Activated T-cell treated with anti-CD3 and anti-CD28 coated beads, Interleukin-2, amount 50 U/mL, for 72 hours (primary cell): ENCODE measurements at regions not wholly inside any gene's neighbourhood (a gene's known extent, or its start where the extent isn't known, plus 50 kb on each side); places are given as distances from the start of the nearest gene placed in this dataset.

Experiments
- ATAC-seq, 2 donors: fragments of 150-1000 bp; cut with Tn5 transposase; replicated peaks in 1 of 2; 2 replicates each; pipeline ENCODE4 v1.10.0; 2021; ENCODE audit warnings: moderate library complexity in 2 of 2, mild to moderate bottlenecking in 1 of 2
- DNase-seq, 2 donors: peaks; one replicate each; pipeline ENCODE4 v3.0.0; 2021 to 2022; ENCODE audit warnings: mixed read lengths in 1 of 2
- H3K27ac Mint-ChIP-seq: one replicate; pipeline ENCODE4 v1.8.0; 2022; ENCODE audit warnings: mild to moderate bottlenecking, moderate library complexity, mixed read lengths
- H3K27me3 Mint-ChIP-seq: one replicate; pipeline ENCODE4 v1.8.0; 2022; ENCODE audit warnings: low read depth, mixed read lengths
- H3K36me3 Mint-ChIP-seq, 2 donors: one replicate each; pipeline ENCODE4 v1.8.0; 2022; ENCODE audit warnings: mixed read lengths in 2 of 2, mild to moderate bottlenecking in 1 of 2; ENCODE audit not compliant: insufficient read depth in 2 of 2
- H3K4me1 Mint-ChIP-seq: one replicate; pipeline ENCODE4 v1.8.0; 2022; ENCODE audit warnings: low read depth, mixed read lengths
- H3K4me3 Mint-ChIP-seq, 2 donors: one replicate each; pipeline ENCODE4 v1.8.0; 2022; ENCODE audit warnings: mild to moderate bottlenecking in 2 of 2, mixed read lengths in 2 of 2, moderate library complexity in 2 of 2
- H3K9me3 Mint-ChIP-seq, 2 donors: one replicate each; pipeline ENCODE4 v1.8.0; 2022; ENCODE audit warnings: mixed read lengths in 2 of 2

DNA sequence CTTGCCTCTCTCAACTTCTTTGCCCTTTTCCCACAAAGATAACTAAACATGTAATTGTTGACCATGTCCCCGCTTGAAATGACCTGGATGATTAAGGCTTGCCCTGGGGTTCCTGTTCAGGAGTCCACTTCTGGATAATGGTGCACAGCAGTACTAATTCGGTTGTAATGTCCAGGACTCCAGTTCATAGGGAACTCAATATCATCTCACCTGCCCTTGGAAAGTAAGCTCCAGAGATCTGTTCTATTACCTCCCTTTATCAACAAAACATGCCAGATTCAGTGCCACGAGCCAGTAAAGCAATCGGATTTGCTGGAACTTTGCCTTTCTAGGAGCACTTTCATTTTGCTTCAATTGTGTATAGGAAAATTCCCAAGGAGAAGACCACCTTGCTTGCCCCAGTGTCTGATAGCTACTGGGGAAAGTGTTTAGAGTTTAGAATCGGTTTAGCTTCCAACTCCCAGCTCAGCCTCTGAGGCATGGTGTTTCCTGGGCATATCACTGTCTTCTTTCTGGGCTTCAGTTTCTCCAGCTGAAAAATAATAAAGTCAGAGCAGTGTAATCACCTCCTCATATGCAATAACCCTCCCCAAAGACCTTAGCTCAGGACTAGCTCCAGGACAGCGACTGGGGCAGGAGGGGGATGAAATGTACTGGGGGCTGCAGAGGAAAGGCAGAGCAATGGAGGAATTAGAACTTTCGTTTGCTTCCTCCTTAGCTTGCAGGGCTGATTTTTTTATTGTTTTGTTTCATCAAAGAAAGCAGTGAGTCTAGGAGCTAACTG is 162.6 kb upstream of the CYRIA start:
- Mint-ChIP-seq H3K27me3 (peaks cover 5% of the 10 kb centered on the region), H3K27ac (no peak overlapping the region), H3K4me3 (no peak overlapping the region), H3K9me3 (peaks cover 0 to 4% of the 10 kb centered on the region in 2 donors), H3K36me3 (no peaks in the 10 kb centered on the region), H3K4me1 (no peaks in the 10 kb centered on the region)
- no peak for ATAC-seq
- no peak for DNase-seq

- Mint-ChIP-seq H3K4me3 (no peak overlapping the region), H3K27me3 (peaks cover 5% of the 10 kb centered on the region), H3K4me1 (no peaks in the 10 kb centered on the region), H3K27ac (no peak overlapping the region), H3K9me3 (peaks cover 0 to 4% of the 10 kb centered on the region in 2 donors), H3K36me3 (no peaks in the 10 kb centered on the region)
- ATAC-seq = no peak
- no peak for DNase-seq
These were observed 158.8 kb upstream of the CYRIA start for GRCh38 chr2:16824472-16824871.

DNA sequence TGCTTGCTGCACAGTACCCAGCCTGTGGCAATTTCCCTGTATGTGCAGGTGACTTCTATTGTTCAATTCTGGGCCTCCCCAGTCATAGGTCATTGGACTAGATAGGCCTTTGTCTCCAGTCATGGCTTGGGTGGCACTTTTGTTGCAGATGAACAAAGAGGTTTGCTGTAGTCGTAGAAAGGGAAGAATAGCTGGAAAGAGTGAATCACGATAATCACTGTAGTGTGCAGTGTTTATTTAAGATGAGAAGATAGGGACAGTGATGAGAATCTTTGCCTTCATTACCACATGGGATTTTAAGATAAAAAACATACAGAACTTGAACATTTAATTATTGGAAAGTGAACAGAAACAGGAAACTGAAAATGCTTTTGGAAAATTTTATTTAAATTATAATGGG is 156.1 kb upstream of the CYRIA start:
- Mint-ChIP-seq H3K36me3 (no peaks in the 10 kb centered on the region), H3K9me3 (peaks cover 0 to 4% of the 10 kb centered on the region in 2 donors), H3K27me3 (no peaks in the 10 kb centered on the region), H3K27ac (no peak overlapping the region), H3K4me3 (no peak overlapping the region), H3K4me1 (no peaks in the 10 kb centered on the region)
- DNase-seq (no peak), ATAC-seq (no peak)

DNA sequence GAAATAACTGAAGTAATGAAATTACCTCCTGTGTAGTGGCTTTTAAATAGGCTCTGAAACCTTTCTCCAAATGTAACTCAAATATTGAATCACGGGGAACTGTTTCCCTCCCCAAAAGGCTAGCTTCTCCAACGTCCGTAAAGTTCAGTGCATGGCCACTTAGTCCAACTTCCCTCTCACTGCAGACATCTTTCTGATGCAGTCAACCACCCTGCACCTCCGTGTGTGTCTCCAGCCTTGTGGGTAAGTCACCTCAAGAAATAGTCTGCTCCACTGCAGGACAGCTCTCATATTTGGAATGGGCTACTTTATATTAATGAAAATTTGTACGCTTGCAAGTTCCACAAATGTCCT is 152.5 kb upstream of the CYRIA start:
- H3K4me1 Mint-ChIP-seq = no peaks in the 10 kb centered on the region
- no peak overlapping the region for H3K27ac Mint-ChIP-seq
- no peaks in the 10 kb centered on the region for H3K27me3 Mint-ChIP-seq
- no peaks in the 10 kb centered on the region for H3K9me3 Mint-ChIP-seq
- ATAC-seq = no peak
- DNase-seq = no peak
- no peaks in the 10 kb centered on the region for H3K36me3 Mint-ChIP-seq
- no peak overlapping the region for H3K4me3 Mint-ChIP-seq

- H3K4me1 Mint-ChIP-seq = no peaks in the 10 kb centered on the region
- H3K9me3 Mint-ChIP-seq = no peaks in the 10 kb centered on the region
- H3K27me3 Mint-ChIP-seq = no peaks in the 10 kb centered on the region
- no peak for DNase-seq
- H3K36me3 Mint-ChIP-seq = no peaks in the 10 kb centered on the region
- H3K27ac Mint-ChIP-seq = no peak overlapping the region
- no peak for ATAC-seq
- no peak overlapping the region for H3K4me3 Mint-ChIP-seq
These were observed 151.9 kb upstream of the CYRIA start for GRCh38 chr2:16817305-16818202.

DNA sequence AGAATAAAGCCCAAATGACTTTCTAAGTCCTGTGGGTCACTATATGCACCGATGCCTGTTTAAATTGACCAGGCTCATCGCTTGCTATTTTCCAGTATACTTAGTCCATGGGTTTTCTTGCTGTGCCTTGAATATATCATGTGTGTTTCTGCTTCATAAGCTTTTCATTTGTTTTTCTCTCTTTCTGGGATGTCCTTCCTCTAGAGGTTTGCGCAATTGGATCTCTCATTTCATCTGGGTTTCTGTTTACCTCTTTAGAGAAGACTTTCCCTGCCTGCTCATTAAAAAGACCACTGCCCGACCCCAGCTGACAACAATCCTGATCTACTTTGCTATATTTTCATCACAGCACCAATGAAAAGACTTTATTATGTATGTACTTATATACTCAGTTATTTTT is 150.9 kb upstream of the CYRIA start:
- Mint-ChIP-seq H3K36me3 (no peaks in the 10 kb centered on the region), H3K9me3 (no peaks in the 10 kb centered on the region), H3K27ac (no peak overlapping the region), H3K27me3 (no peaks in the 10 kb centered on the region), H3K4me1 (no peaks in the 10 kb centered on the region), H3K4me3 (no peak overlapping the region)
- no peak for ATAC-seq
- no peak for DNase-seq

GRCh38 chr2:16816016-16816415 is 150.4 kb upstream of the CYRIA start:
- no peaks in the 10 kb centered on the region for H3K36me3 Mint-ChIP-seq
- H3K9me3 Mint-ChIP-seq = no peaks in the 10 kb centered on the region
- no peaks in the 10 kb centered on the region for H3K27me3 Mint-ChIP-seq
- DNase-seq (no peak), ATAC-seq (no peak)
- no peak overlapping the region for H3K4me3 Mint-ChIP-seq
- no peak overlapping the region for H3K27ac Mint-ChIP-seq
- H3K4me1 Mint-ChIP-seq = no peaks in the 10 kb centered on the region

- DNase-seq = no peak
- Mint-ChIP-seq H3K4me1 (no peaks in the 10 kb centered on the region), H3K27ac (no peak overlapping the region), H3K27me3 (no peaks in the 10 kb centered on the region), H3K9me3 (no peaks in the 10 kb centered on the region), H3K36me3 (no peaks in the 10 kb centered on the region), H3K4me3 (no peak overlapping the region)
- no peak for ATAC-seq
These were observed 148.0 kb upstream of the CYRIA start for GRCh38 chr2:16813593-16813992.

DNA sequence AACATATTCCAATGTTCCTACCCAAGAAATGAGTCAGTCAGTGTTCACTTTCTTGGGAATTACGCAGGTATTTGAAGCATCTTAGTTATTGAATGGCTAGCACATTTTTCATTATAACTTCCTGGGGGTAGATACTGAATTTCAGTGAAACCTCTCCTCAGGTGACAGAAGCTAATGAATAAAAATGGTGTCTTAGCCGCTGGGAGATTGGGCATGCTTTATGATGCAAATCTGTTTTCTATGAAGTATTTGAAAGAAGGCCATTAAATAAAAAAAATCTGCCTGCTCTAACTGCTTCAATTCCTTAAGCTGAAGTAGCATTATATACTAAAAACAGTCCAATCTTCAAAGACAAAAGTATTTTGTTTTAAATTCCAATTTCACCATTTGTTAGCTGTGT is 132.8 kb upstream of the CYRIA start:
- no peaks in the 10 kb centered on the region for H3K4me1 Mint-ChIP-seq

GRCh38 chr2:16791496-16791895 is 125.9 kb upstream of the CYRIA start:
- no peak for ATAC-seq
- no peaks in the 10 kb centered on the region for H3K27me3 Mint-ChIP-seq
- no peaks in the 10 kb centered on the region for H3K36me3 Mint-ChIP-seq
- no peak overlapping the region for H3K4me3 Mint-ChIP-seq
- no peak for DNase-seq
- H3K27ac Mint-ChIP-seq = no peak overlapping the region
- H3K4me1 Mint-ChIP-seq = no peaks in the 10 kb centered on the region
- no peaks in the 10 kb centered on the region for H3K9me3 Mint-ChIP-seq

More for the DNA sequence above, 132.8 kb upstream of the CYRIA start:
- H3K27ac Mint-ChIP-seq = no peak overlapping the region
- H3K9me3 Mint-ChIP-seq = no peaks in the 10 kb centered on the region
- DNase-seq (no peak), ATAC-seq (no peak)
- no peak overlapping the region for H3K4me3 Mint-ChIP-seq
- no peaks in the 10 kb centered on the region for H3K27me3 Mint-ChIP-seq
- no peaks in the 10 kb centered on the region for H3K36me3 Mint-ChIP-seq

- no peak for ATAC-seq
- Mint-ChIP-seq H3K4me1 (no peaks in the 10 kb centered on the region), H3K36me3 (peaks cover 0 to 2% of the 10 kb centered on the region in 2 donors), H3K9me3 (peaks cover 0 to 2% of the 10 kb centered on the region in 2 donors), H3K4me3 (no peak overlapping the region), H3K27ac (no peak overlapping the region), H3K27me3 (peaks cover 5% of the 10 kb centered on the region)
- DNase-seq = no peak
These were observed 119.5 kb upstream of the CYRIA start for GRCh38 chr2:16785149-16785548.

- Mint-ChIP-seq H3K4me3 (no peak overlapping the region), H3K9me3 (peaks cover 0 to 2% of the 10 kb centered on the region in 2 donors), H3K4me1 (no peaks in the 10 kb centered on the region), H3K27ac (no peak overlapping the region), H3K27me3 (peaks cover 5% of the 10 kb centered on the region), H3K36me3 (peaks cover 0 to 2% of the 10 kb centered on the region in 2 donors)
- DNase-seq (no peak), ATAC-seq (no peak)
These were observed 119.0 kb upstream of the CYRIA start for GRCh38 chr2:16784652-16785051.

DNA sequence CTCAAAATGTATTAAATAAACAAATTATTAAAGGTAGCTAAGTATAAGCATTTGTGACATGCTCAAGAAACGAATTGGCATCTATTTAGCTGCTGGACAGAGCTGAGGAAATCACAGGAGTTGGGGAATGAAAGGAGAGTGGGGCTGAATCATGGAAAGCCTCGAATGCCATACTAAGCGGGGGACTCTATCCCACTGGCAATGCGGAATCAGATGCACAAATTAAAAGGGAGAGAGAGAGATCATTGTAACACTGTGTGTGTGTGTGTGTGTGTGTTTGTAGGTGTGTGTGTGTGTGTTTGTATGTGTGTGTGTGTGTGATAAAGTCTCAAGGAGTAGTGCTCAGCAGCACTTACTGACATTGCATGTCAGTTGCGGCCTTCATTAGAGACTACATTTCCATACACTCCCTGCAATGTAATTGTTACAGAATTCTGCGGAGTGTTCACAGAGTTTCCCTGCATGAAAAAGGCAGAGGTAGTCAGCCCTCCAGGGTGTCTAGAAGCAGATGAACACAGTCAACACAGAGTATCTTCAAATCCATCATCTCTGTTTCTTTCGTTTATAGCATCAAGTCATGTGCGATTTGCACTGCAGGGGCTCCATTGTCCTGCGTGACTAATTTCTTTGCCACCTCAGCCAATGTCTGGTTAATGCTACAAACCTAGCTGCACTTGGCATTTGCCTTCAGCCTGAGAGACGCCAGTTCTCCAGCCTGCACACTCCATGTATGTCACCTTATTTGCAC is 111.7 kb upstream of the CYRIA start:
- Mint-ChIP-seq H3K4me1 (no peaks in the 10 kb centered on the region), H3K36me3 (peaks cover 0 to 2% of the 10 kb centered on the region in 2 donors), H3K9me3 (peaks cover 0 to 2% of the 10 kb centered on the region in 2 donors), H3K4me3 (no peak overlapping the region), H3K27ac (no peak overlapping the region), H3K27me3 (peaks cover 17% of the 10 kb centered on the region)
- ATAC-seq (no peak), DNase-seq (no peak)
